ENCODE measurements at regions not wholly inside any gene's neighbourhood (a gene's known extent, or its start where the extent isn't known, plus 50 kb on each side); places are given as distances from the start of the nearest gene placed in this dataset.

DNA sequence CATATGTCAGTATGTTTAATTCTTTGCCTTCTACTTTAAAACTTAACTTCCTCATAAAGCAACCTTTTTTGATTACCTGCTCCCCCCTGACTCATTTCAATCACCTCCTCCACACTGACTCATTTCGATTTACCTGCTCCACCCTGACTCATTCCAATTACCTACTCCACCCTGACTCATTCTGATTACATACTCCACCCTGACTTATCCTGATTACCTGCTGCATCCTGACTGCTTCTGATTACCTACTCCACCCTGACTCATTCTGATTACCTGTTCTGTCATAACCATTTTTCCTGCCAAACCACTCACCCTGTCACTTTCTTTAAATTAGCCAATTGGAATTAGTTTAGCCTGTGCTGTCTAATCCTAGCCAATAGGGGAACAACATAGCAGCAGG lies 263.6 kb downstream of the DDX3Y start:
- H3K9ac ChIP-seq (replicated peaks in 1 of 4; ENCODE audit: extremely low read depth in 1 of 4, low read depth in 3 of 4, low read length in 3 of 4), result no peak overlapping the region
- ChIA-PET CTCF (ENCODE audit: partially characterized antibody) (no interaction called here), POLR2A (ENCODE audit: partially characterized antibody) (no interaction called here)
- no peak overlapping the region for H4K8ac ChIP-seq (ENCODE audit: extremely low read depth, insufficient read depth, low read length)
- no peaks in the 10 kb centered on the region for H4K20me1 ChIP-seq (replicated peaks in 1 of 2; ENCODE audit: control insufficient read depth in 1 of 2, insufficient read depth in 2 of 2, low read length in 2 of 2)
- 85% methylated on average over 1 of the region's 1 CpG; no CpG with 5 or more reads in 1 of the 2 experiments for WGBS, 2 experiments (ENCODE audit: extremely low coverage in 1 of 2, insufficient coverage in 1 of 2, insufficient read length in 1 of 2, insufficient replicate concordance in 2 of 2, low coverage in 1 of 2, low lambda C conversion rate in 2 of 2, missing lambda C conversion rate in 1 of 2)
- no peaks in the 10 kb centered on the region for H3K36me3 ChIP-seq (ENCODE audit: control insufficient read depth in 2 of 4, insufficient read depth in 4 of 4, low read length in 3 of 4)
- no peaks in the 10 kb centered on the region for H3K79me1 ChIP-seq (ENCODE audit: low read depth, low read length)
- no peak overlapping the region for H2BK5ac ChIP-seq (ENCODE audit: low read depth, low read length)
- H2BK20ac ChIP-seq (ENCODE audit: low read length), result no peak overlapping the region
- H2AK5ac ChIP-seq (ENCODE audit: low read depth, low read length), result no peak overlapping the region
- no peak overlapping the region for H2AFZ ChIP-seq (ENCODE audit: low read length)
- H3K4me3 ChIP-seq (ENCODE audit: extremely low read depth in 1 of 4, insufficient read depth in 2 of 4, low read depth in 3 of 4, low read length in 4 of 4), result no peak overlapping the region
- no peak overlapping the region for H3K4ac ChIP-seq (replicated peaks; ENCODE audit: insufficient read length, low read depth, low read length)
- H3K79me2 ChIP-seq (ENCODE audit: control insufficient read depth in 1 of 2, insufficient read depth in 2 of 2, low read length in 2 of 2), result no peaks in the 10 kb centered on the region
- H4K5ac ChIP-seq (ENCODE audit: insufficient read length, low read depth, low read length), result no peak overlapping the region
- no peak overlapping the region for H2BK120ac ChIP-seq (replicated peaks; ENCODE audit: low read depth, low read length)
- no peak overlapping the region for H3K27ac ChIP-seq (ENCODE audit: low read depth, low read length)
- DNase-seq (ENCODE audit: low read depth in 1 of 2, low spot score in 2 of 2) (no peak), FAIRE-seq (no peak)
- no peak overlapping the region for H2BK15ac ChIP-seq (ENCODE audit: low read length)
- TF ChIP-seq CREB1 (IDR thresholded peaks at IDR 0.05), result no peak
- no peak for TF ChIP-seq SP1 (IDR thresholded peaks at IDR 0.05; ENCODE audit: low read depth, low read length)
- no peak for TF ChIP-seq CBX5 (IDR thresholded peaks at IDR 0.05; ENCODE audit: low read depth, low read length)
- no peak overlapping the region for H2BK12ac ChIP-seq (ENCODE audit: low read depth, low read length)
- H3K18ac ChIP-seq (ENCODE audit: extremely low read depth, low read length), result no peak overlapping the region
- H3K23ac ChIP-seq (ENCODE audit: insufficient read length), result no peak overlapping the region
- no peaks in the 10 kb centered on the region for H3K27me3 ChIP-seq (replicated peaks in 1 of 4; ENCODE audit: control insufficient read depth in 3 of 4, extremely low read depth in 1 of 4, insufficient read depth in 3 of 4, low read length in 3 of 4)
- no peaks in the 10 kb centered on the region for H3K23me2 ChIP-seq (ENCODE audit: low read depth, low read length)
- H3K56ac ChIP-seq (replicated peaks; ENCODE audit: insufficient read length, low read depth, low read length), result no peak overlapping the region
- H4K91ac ChIP-seq (replicated peaks; ENCODE audit: insufficient read length, low read length), result no peak overlapping the region
- H3K9me3 ChIP-seq (ENCODE audit: insufficient read depth in 2 of 2, low read depth in 1 of 2, low read length in 1 of 2), result peaks cover 4 to 6% of the 10 kb centered on the region in 2 experiments; a peak in 2 of 4 replicates
- H3K4me1 ChIP-seq (replicated peaks in 1 of 4; ENCODE audit: control insufficient read depth in 3 of 4, insufficient read depth in 4 of 4, low read length in 3 of 4), result no peaks in the 10 kb centered on the region
- H3K4me2 ChIP-seq (ENCODE audit: insufficient read depth in 1 of 2, low read depth in 2 of 2, low read length in 2 of 2), result no peak overlapping the region
- H3K14ac ChIP-seq (ENCODE audit: insufficient read length), result no peak overlapping the region
